CD4-positive, alpha-beta T cell (primary cell): ENCODE measurements at regions not wholly inside any gene's neighbourhood (a gene's known extent, or its start where the extent isn't known, plus 50 kb on each side); places are given as distances from the start of the nearest gene placed in this dataset.

Source experiments
- ATAC-seq: fragments of 200-7000 bp; cut with Tn5 transposase; one replicate; pipeline ENCODE4 v1.10.0; 2022; ENCODE audit warnings: mild to moderate bottlenecking; ENCODE audit not compliant: poor library complexity
- CTCF ChIA-PET: fragments of 350-600 bp; sonication (Branson Sonifier 250); formaldehyde crosslinking; loops from one replicate; lab custom pipeline; 2021; ENCODE audit warnings: antibody characterized with exemption, inconsistent platforms; lab: Charles Lee
- POLR2A ChIA-PET: fragments of 350-600 bp; sonication (Branson Sonifier 250); formaldehyde crosslinking; loops from one replicate; lab custom pipeline; 2021; ENCODE audit warnings: antibody characterized with exemption, inconsistent platforms; lab: Charles Lee
- DNase-seq, 14 experiments: peaks; one replicate each; pipeline ENCODE4 v3.0.0-alpha.2; 2013 to 2020; ENCODE audit warnings: mixed read lengths in 2 of 14
- H3K27ac ChIP-seq, 2 donors: one replicate each; pipeline versions ENCODE4 v1.5.1 to v1.7.0; 2013; ENCODE audit warnings: low read length in 2 of 2, low read depth in 1 of 2, mild to moderate bottlenecking in 1 of 2
- H3K27me3 ChIP-seq, 2 experiments: 1 replicate in 1 of 2; 2 replicates in 1 of 2; pipeline versions ENCODE4 v1.6.1 to v1.7.0; 2013; ENCODE audit warnings: low read length in 2 of 2, control low read depth in 1 of 2, mild to moderate bottlenecking in 1 of 2, moderate library complexity in 1 of 2; ENCODE audit not compliant: insufficient read depth in 2 of 2, control insufficient read depth in 1 of 2
- H3K36me3 ChIP-seq: one replicate; pipeline ENCODE4 v1.6.1; 2013; ENCODE audit warnings: low read length, control low read depth; ENCODE audit not compliant: insufficient read depth
- H3K4me1 ChIP-seq: one replicate; pipeline ENCODE4 v1.6.1; 2013; ENCODE audit warnings: low read length, control low read depth; ENCODE audit not compliant: insufficient read depth
- H3K4me3 ChIP-seq: one replicate; pipeline ENCODE4 v1.5.1; 2013; ENCODE audit warnings: mild to moderate bottlenecking, low read length, moderate library complexity
- H3K9me3 ChIP-seq, 2 experiments: 1 replicate in 1 of 2; 2 replicates in 1 of 2; pipeline versions ENCODE4 v1.6.1 to v1.7.0; 2013; ENCODE audit warnings: low read length in 2 of 2, mild to moderate bottlenecking in 2 of 2, control low read depth in 1 of 2, moderate library complexity in 1 of 2; ENCODE audit not compliant: control insufficient read depth in 1 of 2, insufficient read depth in 1 of 2
- H3K27ac Mint-ChIP-seq: one replicate; pipeline ENCODE4 v1.8.0; 2020; ENCODE audit warnings: mixed read lengths
- H3K27me3 Mint-ChIP-seq: one replicate; pipeline ENCODE4 v1.8.0; 2021; ENCODE audit warnings: mixed read lengths
- H3K36me3 Mint-ChIP-seq: one replicate; pipeline ENCODE4 v1.8.0; 2021; ENCODE audit warnings: low read depth, mixed read lengths
- H3K4me1 Mint-ChIP-seq: one replicate; pipeline ENCODE4 v1.8.0; 2021; ENCODE audit warnings: low read depth, mixed read lengths
- H3K4me3 Mint-ChIP-seq: one replicate; pipeline ENCODE4 v1.8.0; 2020; ENCODE audit warnings: mild to moderate bottlenecking, mixed read lengths
- H3K9me3 Mint-ChIP-seq: one replicate; pipeline ENCODE4 v1.8.0; 2020; ENCODE audit warnings: mixed read lengths
- intact Hi-C, 2 experiments: fragments of 100-400 bp; cut with DNase I in 1 of 2; cut with micrococcal nuclease in 1 of 2; formaldehyde crosslinking; loops; one replicate each; pipeline versions ENCODE4 v1.15.1 to v1.9.0; 2023 to 2025; cut with DNase I, micrococcal nuclease
- TF ChIP-seq, protein P1 (sequence below): fragments of 200-600 bp; IDR thresholded peaks from one replicate; pipeline ENCODE4 v1.8.0; 2022; ENCODE audit warnings: antibody characterized with exemption, mild to moderate bottlenecking

DNA sequence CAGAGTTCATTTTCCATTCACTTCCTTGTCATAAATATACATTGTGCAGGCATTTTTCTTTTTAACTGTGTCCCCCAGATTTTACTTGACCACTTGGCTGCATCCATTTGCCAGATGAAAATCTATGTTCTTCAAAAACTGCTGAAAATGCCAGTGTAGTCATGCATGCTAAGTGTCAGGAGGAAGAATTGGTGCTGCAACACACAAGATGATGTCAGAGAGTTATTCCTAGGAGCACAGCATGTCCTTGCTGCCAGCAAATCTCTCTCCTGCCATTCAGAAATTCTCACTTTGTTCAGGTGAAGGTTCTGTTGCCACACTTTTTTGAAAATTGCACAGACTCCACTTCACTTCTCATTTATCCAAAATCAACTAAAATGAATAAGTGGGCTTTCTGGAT lies 106.4 kb upstream of the MAGI3 start:
- H3K36me3 Mint-ChIP-seq: no peaks in the 10 kb centered on the region
- Histone ChIP-seq H3K36me3 (no peaks in the 10 kb centered on the region), H3K4me1 (no peaks in the 10 kb centered on the region), H3K27me3 (peaks cover 0 to 10% of the 10 kb centered on the region in 2 experiments), H3K4me3 (no peak overlapping the region), H3K27ac (no peak overlapping the region), H3K9me3 (no peaks in the 10 kb centered on the region)
- H3K27me3 Mint-ChIP-seq: peaks cover 18% of the 10 kb centered on the region
- H3K4me3 Mint-ChIP-seq: no peak overlapping the region
- intact Hi-C loops: no loop called here
- POLR2A ChIA-PET: no interaction called here
- DNase-seq: no peak
- CTCF ChIA-PET: no interaction called here
- no peak overlapping the region for H3K27ac Mint-ChIP-seq
- H3K4me1 Mint-ChIP-seq: no peaks in the 10 kb centered on the region
- H3K9me3 Mint-ChIP-seq: no peaks in the 10 kb centered on the region
- TF ChIP-seq, protein P1, sequence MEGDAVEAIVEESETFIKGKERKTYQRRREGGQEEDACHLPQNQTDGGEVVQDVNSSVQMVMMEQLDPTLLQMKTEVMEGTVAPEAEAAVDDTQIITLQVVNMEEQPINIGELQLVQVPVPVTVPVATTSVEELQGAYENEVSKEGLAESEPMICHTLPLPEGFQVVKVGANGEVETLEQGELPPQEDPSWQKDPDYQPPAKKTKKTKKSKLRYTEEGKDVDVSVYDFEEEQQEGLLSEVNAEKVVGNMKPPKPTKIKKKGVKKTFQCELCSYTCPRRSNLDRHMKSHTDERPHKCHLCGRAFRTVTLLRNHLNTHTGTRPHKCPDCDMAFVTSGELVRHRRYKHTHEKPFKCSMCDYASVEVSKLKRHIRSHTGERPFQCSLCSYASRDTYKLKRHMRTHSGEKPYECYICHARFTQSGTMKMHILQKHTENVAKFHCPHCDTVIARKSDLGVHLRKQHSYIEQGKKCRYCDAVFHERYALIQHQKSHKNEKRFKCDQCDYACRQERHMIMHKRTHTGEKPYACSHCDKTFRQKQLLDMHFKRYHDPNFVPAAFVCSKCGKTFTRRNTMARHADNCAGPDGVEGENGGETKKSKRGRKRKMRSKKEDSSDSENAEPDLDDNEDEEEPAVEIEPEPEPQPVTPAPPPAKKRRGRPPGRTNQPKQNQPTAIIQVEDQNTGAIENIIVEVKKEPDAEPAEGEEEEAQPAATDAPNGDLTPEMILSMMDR: no peak
- no peak for ATAC-seq

- intact Hi-C loops: no loop called here
- Mint-ChIP-seq H3K36me3 (no peaks in the 10 kb centered on the region), H3K27me3 (peaks cover 2% of the 10 kb centered on the region), H3K4me3 (no peak overlapping the region), H3K27ac (no peak overlapping the region), H3K9me3 (no peaks in the 10 kb centered on the region), H3K4me1 (no peaks in the 10 kb centered on the region)
- Histone ChIP-seq H3K9me3 (no peaks in the 10 kb centered on the region), H3K36me3 (no peaks in the 10 kb centered on the region), H3K27me3 (no peaks in the 10 kb centered on the region), H3K4me1 (no peaks in the 10 kb centered on the region), H3K27ac (no peak overlapping the region), H3K4me3 (no peak overlapping the region)
- TF ChIP-seq, protein P1: no peak
- DNase-seq: no peak
- no peak for ATAC-seq
- ChIA-PET CTCF (no interaction called here), POLR2A (no interaction called here)
Observed at GRCh38 chr1:113286156-113286555, 104.2 kb upstream of the MAGI3 start.

- Histone ChIP-seq H3K4me3 (no peak overlapping the region), H3K4me1 (no peaks in the 10 kb centered on the region), H3K36me3 (no peaks in the 10 kb centered on the region), H3K27me3 (no peaks in the 10 kb centered on the region), H3K9me3 (no peaks in the 10 kb centered on the region), H3K27ac (no peak overlapping the region)
- DNase-seq: no peak
- Mint-ChIP-seq H3K4me1 (no peaks in the 10 kb centered on the region), H3K36me3 (no peaks in the 10 kb centered on the region), H3K9me3 (no peaks in the 10 kb centered on the region), H3K27me3 (peaks cover 26% of the 10 kb centered on the region), H3K27ac (no peak overlapping the region), H3K4me3 (no peak overlapping the region)
- CTCF ChIA-PET: no interaction called here
- TF ChIP-seq, protein P1: no peak
- intact Hi-C loops: no loop called here
- ATAC-seq: no peak
- POLR2A ChIA-PET: no interaction called here
Observed at GRCh38 chr1:113291777-113292602, 98.3 kb upstream of the MAGI3 start.
